ENCODE measurements at regions not wholly inside any gene's neighbourhood (a gene's known extent, or its start where the extent isn't known, plus 50 kb on each side); places are given as distances from the start of the nearest gene placed in this dataset.
"Not testable (repeated sequence)": the region's sequence is repeated elsewhere in the genome, so short reads cannot be mapped to it uniquely, and the experiment has no call there.

DNA sequence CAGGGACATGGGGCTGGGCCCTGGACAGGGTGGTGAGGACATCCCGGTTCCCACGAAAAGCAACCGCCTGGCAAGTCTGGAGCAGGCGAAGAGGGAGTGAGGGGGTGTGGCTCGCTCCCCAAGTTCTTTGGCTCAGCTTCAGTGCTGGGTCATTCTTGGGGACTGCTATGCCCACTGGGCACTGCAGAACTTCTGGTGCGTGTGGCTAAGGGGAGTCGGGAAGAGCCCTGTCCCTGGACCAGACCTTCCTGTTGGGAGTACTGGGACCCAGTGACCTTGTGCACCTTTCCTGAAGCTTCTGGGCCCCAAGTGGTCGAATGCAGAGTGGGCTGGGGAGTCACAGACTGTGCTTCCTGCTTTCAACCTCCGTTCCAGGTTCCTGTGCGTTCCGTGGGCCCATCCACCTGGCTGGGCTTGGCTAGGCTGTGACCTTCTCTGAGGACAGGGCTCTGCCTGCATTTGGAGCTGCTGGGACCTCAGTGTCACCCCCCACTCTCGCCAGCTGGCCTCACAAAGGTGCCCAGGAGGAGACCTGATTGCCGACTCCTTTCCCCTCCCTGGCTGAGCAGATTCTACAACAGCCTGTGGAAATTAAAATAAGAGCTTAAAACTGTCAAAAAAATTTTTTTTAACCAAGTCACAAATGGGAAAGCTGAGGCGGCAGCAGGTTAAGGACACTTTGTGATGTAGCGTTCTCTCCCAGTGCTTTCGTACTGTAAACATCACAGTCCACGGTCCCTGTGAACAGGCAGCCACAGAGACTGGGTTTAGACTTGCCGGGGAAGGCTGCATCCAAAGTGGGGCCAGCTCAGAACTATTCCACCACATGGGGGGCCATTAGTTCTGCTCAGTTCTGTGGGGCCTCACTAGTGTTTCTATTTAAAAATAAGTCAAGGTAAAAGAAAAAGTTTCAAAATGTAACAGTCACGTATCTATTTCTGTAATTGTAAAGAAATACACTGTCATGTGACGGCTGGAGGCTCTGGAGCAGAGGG, 63.8 kb upstream of the WNT7B start:
- no peak for DNase-seq (ENCODE audit: low read depth)

DNA sequence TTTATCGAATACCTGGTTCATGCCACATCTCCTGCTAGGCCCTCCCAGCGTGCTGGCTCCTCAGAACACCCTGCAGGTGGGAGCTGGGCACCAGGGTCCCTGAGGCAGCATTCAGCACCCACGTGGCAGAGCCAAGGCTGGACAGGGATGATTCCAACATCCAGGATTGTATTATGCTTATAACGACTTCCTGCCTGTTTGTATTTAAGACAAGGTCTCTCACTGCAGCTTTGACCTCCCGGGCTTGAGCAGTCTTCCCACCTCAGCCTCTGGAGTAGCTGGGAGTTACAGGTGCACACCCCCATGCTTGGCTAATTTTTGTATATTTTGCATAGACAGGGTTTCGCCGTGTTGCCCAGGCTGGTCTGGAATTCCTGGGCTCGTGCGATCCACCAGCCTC, 64.7 kb upstream of the WNT7B start:
- DNase-seq (ENCODE audit: low read depth), result no peak

DNA sequence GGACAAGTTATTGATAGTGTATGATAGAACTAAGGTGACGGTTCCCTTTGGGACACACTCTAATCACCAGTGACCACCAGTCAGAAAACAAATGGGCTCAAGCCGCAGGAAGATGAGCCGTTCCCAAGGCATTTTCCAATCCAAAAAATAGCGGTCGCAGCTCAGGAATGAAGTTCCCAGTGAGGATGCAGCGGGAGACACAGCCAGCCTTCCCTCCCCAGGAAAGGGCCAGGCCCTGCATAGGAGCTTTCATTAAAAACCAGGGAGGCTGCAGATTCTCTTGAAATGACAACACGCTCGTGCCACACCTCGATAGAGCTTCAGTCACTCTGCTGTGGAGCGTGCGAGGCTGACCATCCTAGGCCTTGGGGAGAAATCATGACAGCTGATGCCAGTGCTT, 65.8 kb upstream of the WNT7B start:
- no peak for DNase-seq (ENCODE audit: low read depth)

DNA sequence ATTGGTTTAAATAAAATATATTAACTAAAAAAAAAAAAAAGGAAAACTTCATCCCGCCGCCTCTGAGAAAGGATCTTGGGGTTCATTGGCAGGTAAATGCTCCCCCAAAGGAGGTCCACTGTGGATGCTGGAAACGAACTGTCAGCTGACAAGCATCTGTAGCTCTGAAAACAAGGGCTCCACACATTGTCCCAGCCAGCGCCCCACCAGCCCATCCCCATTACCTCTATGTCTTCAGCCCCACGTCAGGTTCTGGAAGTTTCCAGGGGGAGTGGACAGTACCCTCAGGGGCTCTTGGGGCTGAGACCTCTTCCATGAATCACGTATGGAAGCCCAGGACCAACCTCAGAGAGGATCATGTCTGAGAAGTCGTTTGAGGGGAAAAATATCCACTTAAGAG, 66.4 kb upstream of the WNT7B start:
- DNase-seq (ENCODE audit: low read depth), result no peak

DNA sequence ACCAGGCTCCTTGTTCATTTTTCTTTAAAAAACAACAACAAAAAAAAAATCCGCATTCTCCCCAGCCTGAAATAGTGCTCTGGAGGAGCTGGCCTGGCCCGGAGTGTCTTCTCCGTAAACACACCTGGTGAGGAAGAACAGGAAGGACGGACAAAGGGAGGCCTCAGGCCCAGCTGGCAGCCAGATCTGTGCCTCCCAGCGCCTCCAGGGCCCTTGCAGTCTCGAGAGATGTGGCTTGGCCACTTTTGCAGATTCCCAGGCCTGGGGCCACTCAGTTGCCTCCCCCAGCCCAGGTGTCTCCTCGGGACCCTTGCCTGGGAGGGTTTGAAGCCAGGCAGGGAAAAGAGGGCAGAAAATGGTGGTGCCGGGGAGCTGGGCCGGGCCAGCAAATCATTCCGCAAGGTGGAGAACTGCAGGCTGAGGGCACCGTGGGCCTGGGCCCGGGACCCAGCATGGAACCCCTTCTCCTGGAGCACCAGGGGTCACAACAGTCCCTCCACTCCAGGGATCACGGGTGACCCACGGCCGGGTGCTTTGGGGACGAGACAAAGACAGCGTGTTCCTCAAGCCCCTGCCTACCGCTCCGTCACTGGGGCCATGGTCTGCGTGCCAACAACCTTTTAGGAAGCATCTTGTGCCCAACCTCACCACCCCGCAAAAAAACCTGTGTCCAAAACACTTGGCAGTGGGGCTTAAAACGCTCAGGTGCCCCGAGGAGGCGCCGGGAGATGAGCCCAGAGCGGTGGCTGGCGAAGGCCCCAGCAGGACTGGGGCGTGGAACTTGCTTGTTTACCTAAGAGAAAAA, 67.1 kb upstream of the WNT7B start:
- DNase-seq (ENCODE audit: low read depth), result no peak

DNA sequence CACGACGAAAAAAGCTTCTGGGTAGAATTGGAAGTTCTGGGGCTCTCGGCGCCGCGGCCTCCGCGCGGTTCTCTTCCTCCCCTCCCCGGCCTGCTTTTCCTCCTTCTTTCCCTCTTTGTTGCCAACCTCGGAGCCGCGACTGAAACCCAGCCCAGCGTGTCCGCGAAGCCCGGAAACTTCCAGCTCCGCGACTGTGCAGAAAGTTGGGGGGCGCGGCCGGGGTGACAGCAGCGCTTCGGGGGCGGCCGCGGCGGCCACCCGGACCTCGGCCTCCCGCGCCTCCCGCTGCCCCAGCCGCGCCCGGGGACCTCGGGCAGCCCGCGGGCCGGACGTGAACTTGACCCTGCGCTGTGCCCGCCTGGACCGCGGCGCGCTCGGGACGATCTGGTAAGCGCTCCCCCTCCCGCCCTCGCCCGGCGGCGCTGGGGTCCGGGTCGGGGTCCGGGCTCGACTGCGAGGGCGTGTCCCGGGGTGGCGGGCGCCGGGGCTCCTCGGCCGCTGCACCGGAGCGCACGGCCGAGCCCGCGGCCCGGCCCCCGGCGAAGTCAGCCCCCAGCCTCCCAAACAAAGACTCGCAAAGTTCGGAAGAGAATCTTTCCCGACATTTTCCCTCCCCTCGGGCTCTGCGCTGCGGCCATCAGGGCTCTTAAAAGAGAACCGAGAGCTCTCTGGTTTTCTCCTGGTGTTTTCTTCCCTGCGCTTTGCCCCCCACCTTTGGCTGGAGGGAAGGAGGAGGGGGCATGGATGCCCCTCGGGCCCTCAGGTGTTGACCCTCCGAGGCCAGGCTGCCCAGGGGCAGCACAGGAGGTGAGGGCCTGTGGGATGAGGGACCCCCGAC, 67.9 kb upstream of the WNT7B start:
- no peak for DNase-seq (ENCODE audit: low read depth)

DNA sequence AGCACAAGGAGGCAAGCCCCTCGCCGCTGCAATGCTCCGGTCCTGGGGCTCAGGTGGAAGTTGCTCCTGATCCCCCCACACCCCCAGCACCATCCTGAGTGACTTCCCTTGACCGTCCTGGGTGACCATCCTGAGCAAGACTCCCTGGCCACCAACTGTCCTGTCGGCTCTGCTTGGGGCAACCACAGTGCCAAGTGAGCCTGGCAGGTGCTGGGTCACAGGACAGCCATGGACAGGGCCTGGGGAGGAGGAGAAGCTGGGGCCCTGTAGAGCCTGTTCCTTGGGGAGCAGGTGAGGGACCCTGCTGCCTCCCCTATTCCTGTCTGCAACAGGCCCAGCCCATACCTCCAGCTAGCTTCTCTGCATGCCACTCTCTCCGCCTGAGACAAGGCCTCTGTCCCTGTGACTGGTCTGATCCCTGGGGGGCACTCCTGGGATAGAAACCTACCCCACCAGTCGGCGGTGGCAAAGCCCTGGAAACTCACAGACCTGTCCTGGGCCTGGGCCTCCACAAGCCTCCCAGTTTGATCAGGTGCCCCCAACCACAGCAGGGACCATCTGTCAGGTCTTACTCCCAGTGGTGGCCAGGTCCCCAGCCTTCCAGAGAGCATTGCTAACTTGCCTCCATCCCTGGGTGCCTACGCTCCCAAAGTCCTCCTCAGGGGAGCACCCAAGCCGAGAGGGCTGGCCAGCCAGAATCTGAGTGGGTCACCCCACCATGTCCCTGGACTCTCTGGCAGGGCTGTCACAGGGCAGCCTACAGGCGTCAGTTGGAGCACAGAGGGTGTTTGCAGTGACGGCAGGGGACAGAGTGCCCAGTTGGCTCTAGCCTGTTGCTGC, 68.7 kb upstream of the WNT7B start:
- DNase-seq (ENCODE audit: low read depth), result no peak

DNA sequence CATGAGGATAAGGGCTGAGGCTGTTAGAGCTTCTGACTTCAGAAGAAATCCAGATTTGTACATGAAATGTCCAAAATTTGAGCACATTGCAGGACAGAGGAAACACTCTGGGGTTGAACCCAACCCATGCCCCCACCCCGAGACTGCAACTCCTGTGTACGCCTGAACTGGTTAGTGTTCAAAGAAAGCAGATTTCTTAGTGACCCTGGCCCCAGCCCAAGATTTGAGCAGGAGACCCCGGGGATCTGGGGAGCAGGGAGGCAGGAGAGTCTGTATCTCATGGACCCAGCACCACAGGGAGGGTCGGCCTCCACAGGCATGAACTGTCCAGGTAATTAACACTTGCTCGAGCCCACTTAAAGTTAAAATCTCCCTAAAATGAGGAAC, 69.3 kb upstream of the WNT7B start:
- DNase-seq (ENCODE audit: low read depth), result no peak

DNA sequence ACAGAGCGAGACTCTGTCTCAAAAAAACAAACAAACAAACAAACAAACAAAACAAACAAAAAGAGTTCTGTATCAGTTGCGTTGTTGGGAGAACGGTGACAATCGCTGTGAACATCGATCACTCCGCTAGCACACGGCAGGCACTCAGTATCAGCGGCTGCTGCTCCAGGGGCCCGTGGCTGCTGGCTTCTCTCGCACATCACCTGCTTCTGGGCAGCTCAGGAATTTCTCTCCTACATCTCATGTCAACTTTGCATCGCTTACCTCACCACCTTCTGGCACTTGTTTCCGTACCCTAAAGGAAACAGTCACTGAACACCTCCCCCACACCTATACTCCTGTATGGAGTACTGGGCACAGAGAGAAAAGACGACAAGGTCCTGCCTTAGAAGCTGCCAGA, 70.3 kb upstream of the WNT7B start:
- DNase-seq (ENCODE audit: low read depth), result no peak

DNA sequence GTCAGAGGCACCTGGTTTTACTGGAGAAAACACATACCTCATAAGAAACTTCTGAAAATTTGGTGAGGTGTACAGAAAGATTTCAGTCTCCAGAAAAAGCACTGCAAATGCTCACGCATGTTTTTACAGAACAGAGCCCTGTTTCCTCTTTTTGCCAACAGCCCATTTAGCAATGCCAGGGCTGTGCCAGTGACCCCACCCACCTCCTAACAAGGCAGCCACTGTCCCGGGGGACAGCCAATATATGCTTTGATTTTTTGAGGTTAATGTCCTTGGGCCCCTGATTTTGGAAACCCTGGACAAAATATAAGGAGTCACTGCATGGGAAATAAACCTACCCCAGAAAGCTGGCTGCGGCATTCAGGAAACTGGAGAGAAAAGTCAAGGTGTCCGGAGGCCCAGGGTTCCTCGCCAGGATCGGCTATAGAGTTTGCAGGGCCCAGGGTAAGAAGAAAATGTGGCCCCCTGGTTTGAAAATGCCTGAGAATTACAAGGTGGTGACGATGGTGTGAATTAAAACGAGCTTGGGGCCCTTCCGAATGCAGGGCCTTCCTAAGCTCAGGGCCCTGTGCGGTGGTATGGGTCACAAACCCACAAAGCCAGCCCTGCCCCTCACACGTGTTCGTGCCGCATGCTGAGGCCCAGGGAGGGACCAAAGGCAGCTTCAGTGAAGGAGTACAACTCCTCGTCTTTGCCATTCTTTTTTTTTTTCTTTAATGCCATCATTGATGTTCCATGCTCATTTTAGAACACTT, 71.1 kb upstream of the WNT7B start:
- no peak for DNase-seq (ENCODE audit: low read depth)

DNA sequence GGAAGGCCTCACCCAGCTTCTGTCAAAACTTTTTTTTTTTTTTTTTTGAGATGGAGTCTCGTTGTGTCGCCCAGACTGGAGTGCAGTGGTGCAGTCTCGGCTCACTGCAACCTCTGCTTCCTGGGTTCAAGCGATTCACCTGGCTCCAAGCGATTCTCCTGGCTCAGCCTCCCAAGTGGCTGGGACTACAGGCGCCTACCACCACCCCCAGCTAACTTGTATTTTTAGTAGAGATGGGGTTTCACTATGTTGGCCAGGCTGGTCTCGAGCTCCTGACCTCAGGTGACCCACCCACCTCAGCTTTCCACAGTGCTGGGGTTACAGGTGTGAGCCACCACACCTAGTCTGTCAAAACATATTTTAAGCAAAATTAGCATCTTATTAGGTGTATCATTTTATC, 71.7 kb upstream of the WNT7B start:
- not testable (repeated sequence) for DNase-seq (ENCODE audit: low read depth)

DNA sequence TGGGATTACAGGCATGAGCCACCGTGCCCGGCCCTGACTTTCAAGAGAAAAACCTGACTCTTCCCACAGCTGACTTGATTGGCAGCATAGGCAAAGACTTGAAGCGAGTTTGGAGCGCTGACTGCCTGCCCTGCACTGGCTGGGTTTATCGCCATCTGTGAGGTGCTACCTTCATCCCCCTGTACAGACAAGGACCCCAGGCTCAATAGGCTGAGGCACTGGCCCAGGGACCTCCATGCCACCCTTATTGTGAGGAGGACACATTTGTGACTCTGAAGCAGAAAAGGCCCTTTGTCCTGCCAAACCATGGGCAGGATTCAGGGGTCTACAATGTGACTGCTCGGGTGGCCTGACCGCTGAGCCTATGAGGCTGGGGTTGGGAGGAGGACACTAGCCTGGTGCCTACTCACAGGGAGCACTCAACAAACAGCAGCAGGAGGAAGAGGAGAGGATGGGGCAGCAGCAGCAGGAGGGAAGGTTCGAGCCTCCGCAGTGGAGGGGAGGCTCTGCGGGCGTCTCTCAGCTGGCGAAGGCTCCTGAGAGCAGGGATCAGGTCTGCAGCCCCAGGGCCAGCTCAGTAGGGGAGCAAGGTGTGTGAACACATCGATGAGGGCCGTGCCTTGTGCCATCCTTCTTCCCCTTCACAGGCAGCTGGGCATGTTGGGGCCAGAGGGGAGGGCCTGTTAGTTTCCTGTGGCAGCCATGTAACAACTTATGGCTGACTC, 72.9 kb upstream of the WNT7B start:
- no peak for DNase-seq (ENCODE audit: low read depth)

DNA sequence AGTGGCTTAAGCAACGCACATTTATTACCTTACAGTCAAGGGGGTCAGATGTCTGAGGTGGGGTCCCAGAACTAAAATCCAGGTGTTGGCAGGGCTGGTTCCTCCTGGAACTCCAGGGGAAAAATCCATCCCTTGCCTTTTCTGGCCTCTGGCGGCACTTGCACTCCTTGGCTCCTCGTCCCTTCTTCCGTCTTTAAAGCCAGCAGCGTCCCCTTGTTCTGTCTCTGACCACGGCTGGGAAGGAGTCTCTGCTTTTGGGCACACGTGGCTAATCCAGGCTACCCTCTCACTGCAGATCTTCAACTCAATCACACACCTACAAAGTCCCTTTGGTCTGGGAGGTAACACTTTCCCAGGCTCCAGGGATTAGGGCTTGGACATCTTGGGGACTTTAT, 73.5 kb upstream of the WNT7B start:
- DNase-seq (ENCODE audit: low read depth), result no peak

DNA sequence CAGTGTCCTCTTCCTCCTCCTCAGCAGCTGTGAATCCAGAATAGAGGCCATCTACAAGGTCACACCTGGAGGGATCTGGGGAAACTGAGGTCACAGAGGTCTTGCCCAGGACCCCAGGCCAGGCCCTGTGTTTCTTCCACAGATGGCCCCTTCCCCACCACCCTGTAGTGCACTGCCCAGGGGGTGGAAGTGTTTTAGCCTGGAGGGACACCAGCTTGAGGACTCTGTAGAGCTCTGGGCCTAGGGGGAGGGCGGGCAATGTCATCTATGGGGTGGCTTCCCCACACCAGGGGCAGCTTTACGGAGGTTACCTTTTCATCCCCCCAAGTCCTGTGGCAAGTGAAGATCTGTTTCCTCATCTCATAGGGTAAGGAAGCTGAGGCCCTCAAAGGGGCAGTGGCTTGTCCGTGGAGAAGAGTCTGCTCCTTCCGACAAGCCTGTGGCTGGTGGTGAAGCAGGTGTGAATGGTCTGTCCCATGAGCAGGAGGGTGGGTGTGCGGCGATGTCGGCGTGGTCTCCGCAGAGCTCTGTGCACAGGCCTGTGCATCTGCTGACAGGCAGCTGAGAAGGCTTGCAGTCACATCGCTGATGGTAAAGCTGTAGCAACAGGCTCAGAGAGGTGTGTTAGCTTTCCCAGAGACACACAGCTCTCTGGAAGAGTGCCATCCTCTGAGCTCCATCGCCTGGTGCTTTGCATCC, 74.1 kb upstream of the WNT7B start:
- no peak for DNase-seq (ENCODE audit: low read depth)

DNA sequence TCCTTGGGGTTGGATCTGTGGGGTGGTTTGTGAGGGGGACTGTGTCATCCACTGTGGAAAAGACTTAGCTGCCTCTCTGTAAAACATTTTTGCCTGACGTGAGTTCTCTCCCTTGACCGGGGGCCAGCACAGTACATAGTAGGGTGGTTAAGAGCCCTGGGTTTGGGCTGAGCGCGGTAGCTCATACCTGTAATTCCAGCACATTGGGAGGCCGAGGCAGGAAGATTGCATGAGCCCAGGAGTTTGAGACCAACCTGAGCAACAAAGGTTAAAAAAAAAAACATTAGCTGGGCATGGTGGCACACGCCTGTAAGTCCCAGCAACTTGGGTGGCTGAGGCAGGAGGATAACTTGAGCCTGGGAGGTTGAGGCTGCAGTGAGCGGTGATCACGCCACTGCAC, 74.7 kb upstream of the WNT7B start:
- DNase-seq (ENCODE audit: low read depth), result no peak

DNA sequence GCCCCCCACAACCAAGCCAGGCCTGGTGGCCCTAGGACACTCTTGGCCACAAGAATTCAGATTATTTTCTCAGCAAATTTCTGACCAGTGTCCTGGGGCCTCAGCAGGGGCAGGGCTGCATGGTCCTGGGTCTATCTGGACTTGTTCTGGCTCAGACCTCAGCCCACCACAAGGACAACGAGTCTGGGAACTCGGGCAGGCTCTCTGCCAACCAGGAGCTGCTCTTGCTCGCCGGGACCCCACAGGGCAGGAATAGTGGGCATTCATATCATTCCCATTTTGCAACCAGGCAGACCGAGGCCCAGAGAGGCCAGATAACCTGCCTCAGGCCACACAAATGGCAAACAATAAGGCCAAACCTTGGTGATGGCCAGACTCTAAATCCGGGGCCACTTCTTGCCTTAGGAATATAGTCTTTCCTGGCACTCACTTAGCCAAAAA, 75.4 kb upstream of the WNT7B start:
- DNase-seq (ENCODE audit: low read depth), result no peak

DNA sequence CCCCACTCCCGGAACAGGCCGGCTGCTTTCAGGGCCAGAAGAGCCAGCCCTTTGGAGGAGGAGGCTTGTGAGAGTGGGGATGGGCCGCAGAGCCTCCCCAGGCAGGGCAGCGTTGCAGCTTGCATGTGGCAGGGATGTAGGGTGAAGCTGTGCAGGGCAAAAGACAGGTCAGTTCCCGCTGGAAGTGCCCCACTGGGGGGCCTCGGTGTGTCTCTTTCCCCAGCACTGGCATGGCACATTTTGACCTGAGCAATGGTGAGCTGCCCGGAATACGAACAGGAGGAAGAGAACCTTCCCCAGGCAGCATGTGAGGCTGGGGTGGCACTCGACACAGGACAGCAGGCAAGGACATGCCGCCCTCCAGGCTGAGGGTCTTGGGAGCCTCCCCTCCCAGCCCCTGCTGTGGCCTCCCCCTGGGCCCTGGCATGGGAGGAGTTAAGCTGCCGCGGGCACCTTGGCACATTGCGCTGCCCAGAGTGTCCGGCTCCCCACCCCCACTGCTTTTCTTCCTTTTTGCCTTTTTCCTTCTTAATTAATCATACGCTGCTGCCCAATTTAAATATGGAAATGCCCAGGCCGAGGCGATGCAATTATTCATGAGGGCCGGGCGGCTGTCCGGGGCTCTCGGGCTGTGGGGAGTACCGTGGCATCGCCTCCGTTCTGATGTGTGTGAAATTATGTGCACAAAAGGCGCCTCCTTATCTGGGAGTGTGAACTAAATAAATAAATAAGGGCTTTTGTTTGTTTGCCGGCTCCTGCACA, 76.0 kb upstream of the WNT7B start:
- no peak for DNase-seq (ENCODE audit: low read depth)

DNA sequence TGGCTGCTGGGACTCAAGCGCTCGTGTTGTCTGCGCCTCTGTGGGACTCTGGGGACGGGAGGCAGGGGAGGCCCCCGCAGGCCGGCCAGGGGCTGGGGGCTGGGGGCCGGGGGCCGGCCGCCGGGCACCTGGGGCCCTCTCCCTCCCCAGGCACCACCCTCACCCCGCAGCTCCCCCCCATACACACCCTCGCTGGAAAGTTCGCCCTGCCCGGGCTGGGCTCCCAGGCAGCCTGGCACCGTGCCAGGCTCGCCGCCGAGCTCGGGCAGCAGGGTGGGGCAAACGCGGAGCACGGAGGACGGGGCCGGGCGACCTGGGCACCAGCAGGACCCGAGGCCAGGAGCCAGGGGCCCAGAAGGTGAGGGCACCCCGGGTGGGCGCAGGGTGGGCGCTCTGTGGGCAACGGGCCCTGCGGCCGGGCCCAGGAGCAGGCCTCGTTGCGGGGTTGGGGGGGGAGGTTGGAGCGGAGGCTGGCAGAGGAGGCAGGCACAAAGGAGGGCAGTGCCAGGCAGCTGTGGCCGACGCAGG, 76.7 kb upstream of the WNT7B start:
- no peak for DNase-seq (ENCODE audit: low read depth)
